KMS-11 (cell line): ENCODE measurements at regions not wholly inside any gene's neighbourhood (a gene's known extent, or its start where the extent isn't known, plus 50 kb on each side); places are given as distances from the start of the nearest gene placed in this dataset.

Experiments used
- H2AFZ ChIP-seq: fragments of 200-600 bp; sonication (generic); 2 replicates; pipeline ENCODE4 v1.6.1; 2016; ENCODE audit warnings: antibody characterized with exemption, mixed run types, low read depth
- H3K27ac ChIP-seq: fragments of 200-600 bp; sonication (generic); 2 replicates; pipeline ENCODE4 v1.6.1; 2016; ENCODE audit warnings: mild to moderate bottlenecking, mixed run types
- H3K27me3 ChIP-seq: fragments of 200-600 bp; sonication (generic); 2 replicates; pipeline ENCODE4 v1.6.1; 2017; ENCODE audit warnings: mild to moderate bottlenecking, low read depth, mixed run types, moderate library complexity; ENCODE audit not compliant: insufficient read depth
- H3K36me3 ChIP-seq: fragments of 200-600 bp; sonication (generic); 2 replicates; pipeline ENCODE4 v1.6.1; 2017; ENCODE audit warnings: mild to moderate bottlenecking, mixed run types; ENCODE audit not compliant: insufficient read depth
- H3K4me1 ChIP-seq: fragments of 200-600 bp; sonication (generic); 2 replicates; pipeline ENCODE4 v1.6.1; 2016; ENCODE audit warnings: mild to moderate bottlenecking, low read depth, mixed run types; ENCODE audit not compliant: poor library complexity, severe bottlenecking
- H3K4me2 ChIP-seq: fragments of 200-600 bp; sonication (generic); 2 replicates; pipeline ENCODE4 v1.7.0; 2016; ENCODE audit warnings: mild to moderate bottlenecking, mixed run types
- H3K4me3 ChIP-seq: fragments of 200-600 bp; sonication (generic); IDR thresholded peaks from 2 replicates; pipeline ENCODE4 v1.6.1; 2017; ENCODE audit warnings: low read depth, low read length, mixed read lengths; ENCODE audit not compliant: insufficient read depth
- H3K79me2 ChIP-seq: fragments of 200-600 bp; sonication (generic); 2 replicates; pipeline ENCODE4 v1.6.1; 2016; ENCODE audit warnings: low read depth, mixed run types; ENCODE audit not compliant: insufficient read depth
- H3K9ac ChIP-seq: fragments of 200-600 bp; sonication (generic); 2 replicates; pipeline ENCODE4 v1.6.1; 2016; ENCODE audit warnings: mild to moderate bottlenecking, mixed run types
- H4K20me1 ChIP-seq: fragments of 200-600 bp; sonication (generic); 2 replicates; pipeline ENCODE4 v1.6.1; 2016; ENCODE audit warnings: mild to moderate bottlenecking, mixed run types; ENCODE audit not compliant: insufficient read depth
- CTCF ChIP-seq: fragments of 200-600 bp; sonication (generic); conservative IDR thresholded peaks from 2 replicates; pipeline ENCODE4 v1.6.1; 2017; ENCODE audit warnings: low read depth, mild to moderate bottlenecking, antibody characterized with exemption, low read length, moderate library complexity, mixed read lengths

GRCh38 chr2:51990684-51991083, 958.8 kb upstream of the NRXN1 start:
- Histone ChIP-seq H3K27me3 (no peaks in the 10 kb centered on the region), H2AFZ (no peak overlapping the region), H3K4me1 (no peaks in the 10 kb centered on the region), H3K79me2 (no peaks in the 10 kb centered on the region), H3K36me3 (no peaks in the 10 kb centered on the region), H3K4me3 (no peak overlapping the region), H3K4me2 (no peak overlapping the region), H3K27ac (no peak overlapping the region), H3K9ac (no peak overlapping the region), H4K20me1 (no peaks in the 10 kb centered on the region)
- TF ChIP-seq CTCF, result no peak

GRCh38 chr2:51986101-51986500, 954.2 kb upstream of the NRXN1 start:
- no peak overlapping the region for H3K4me3 ChIP-seq
- no peak overlapping the region for H3K9ac ChIP-seq
- H3K4me2 ChIP-seq, result no peak overlapping the region
- H3K4me1 ChIP-seq, result no peaks in the 10 kb centered on the region
- no peaks in the 10 kb centered on the region for H3K79me2 ChIP-seq
- H3K27me3 ChIP-seq, result no peaks in the 10 kb centered on the region
- TF ChIP-seq CTCF, result no peak
- no peaks in the 10 kb centered on the region for H4K20me1 ChIP-seq
- H3K36me3 ChIP-seq, result no peaks in the 10 kb centered on the region
- H3K27ac ChIP-seq, result no peak overlapping the region
- no peak overlapping the region for H2AFZ ChIP-seq

GRCh38 chr2:51981783-51982182, 949.9 kb upstream of the NRXN1 start:
- no peak overlapping the region for H2AFZ ChIP-seq
- H3K4me2 ChIP-seq, result no peak overlapping the region

GRCh38 chr2:51976623-51977022, 944.7 kb upstream of the NRXN1 start:
- H3K27ac ChIP-seq, result no peak overlapping the region
- H3K79me2 ChIP-seq, result no peaks in the 10 kb centered on the region
- H3K9ac ChIP-seq, result no peak overlapping the region
- H3K27me3 ChIP-seq, result no peaks in the 10 kb centered on the region
- no peaks in the 10 kb centered on the region for H3K36me3 ChIP-seq
- no peak overlapping the region for H2AFZ ChIP-seq
- H4K20me1 ChIP-seq, result no peaks in the 10 kb centered on the region
- TF ChIP-seq CTCF, result no peak
- H3K4me3 ChIP-seq, result no peak overlapping the region
- H3K4me1 ChIP-seq, result no peaks in the 10 kb centered on the region
- H3K4me2 ChIP-seq, result no peak overlapping the region

More at GRCh38 chr2:51981783-51982182, 949.9 kb upstream of the NRXN1 start:
- no peak overlapping the region for H3K27ac ChIP-seq
- H3K9ac ChIP-seq, result no peak overlapping the region
- no peaks in the 10 kb centered on the region for H3K36me3 ChIP-seq
- H3K4me3 ChIP-seq, result no peak overlapping the region
- no peaks in the 10 kb centered on the region for H4K20me1 ChIP-seq
- H3K27me3 ChIP-seq, result no peaks in the 10 kb centered on the region
- no peaks in the 10 kb centered on the region for H3K79me2 ChIP-seq
- no peak for TF ChIP-seq CTCF
- no peaks in the 10 kb centered on the region for H3K4me1 ChIP-seq

GRCh38 chr2:51971136-51971535, 939.2 kb upstream of the NRXN1 start:
- TF ChIP-seq CTCF, result no peak
- no peaks in the 10 kb centered on the region for H3K36me3 ChIP-seq
- H2AFZ ChIP-seq, result no peak overlapping the region

More at GRCh38 chr2:51971136-51971535, 939.2 kb upstream of the NRXN1 start:
- no peaks in the 10 kb centered on the region for H4K20me1 ChIP-seq
- H3K27me3 ChIP-seq, result no peaks in the 10 kb centered on the region
- no peak overlapping the region for H3K4me3 ChIP-seq
- H3K27ac ChIP-seq, result no peak overlapping the region
- no peaks in the 10 kb centered on the region for H3K4me1 ChIP-seq
- H3K9ac ChIP-seq, result no peak overlapping the region
- no peaks in the 10 kb centered on the region for H3K79me2 ChIP-seq
- H3K4me2 ChIP-seq, result no peak overlapping the region
